GM21717 (cell line): ENCODE measurements at regions not wholly inside any gene's neighbourhood (a gene's known extent, or its start where the extent isn't known, plus 50 kb on each side); places are given as distances from the start of the nearest gene placed in this dataset.

Experiments used
- ATAC-seq: cut with Tn5 transposase; IDR thresholded peaks from one replicate; pipeline ENCODE4 v1.9.1; 2021; ENCODE audit warnings: mild to moderate bottlenecking, moderate library complexity; ENCODE audit not compliant: unreplicated experiment

- no peak for ATAC-seq
Measured at GRCh38 chrX:69365755-69366154, 138.4 kb upstream of the NALF2 start.

- no peak for ATAC-seq
Measured at GRCh38 chrX:69365349-69365748, 138.8 kb upstream of the NALF2 start.

- ATAC-seq: no peak
Measured at GRCh38 chrX:69362856-69363255, 141.3 kb upstream of the NALF2 start.

- ATAC-seq: no peak
Measured at GRCh38 chrX:69362354-69362753, 141.8 kb upstream of the NALF2 start.

- ATAC-seq: no peak
Measured at GRCh38 chrX:69361311-69361845, 142.7 kb upstream of the NALF2 start.

- ATAC-seq: no peak
Measured at GRCh38 chrX:69357317-69357716, 146.8 kb upstream of the NALF2 start.

GRCh38 chrX:69324851-69325250, 159.6 kb upstream of the PJA1 start:
- ATAC-seq: no peak

GRCh38 chrX:69323786-69324720, 158.8 kb upstream of the PJA1 start:
- no peak for ATAC-seq

GRCh38 chrX:69321789-69322188, 156.5 kb upstream of the PJA1 start:
- ATAC-seq: no peak

- ATAC-seq: no peak
Measured at GRCh38 chrX:69321006-69321655, 155.9 kb upstream of the PJA1 start.

GRCh38 chrX:69320116-69320515, 154.9 kb upstream of the PJA1 start:
- ATAC-seq: no peak

GRCh38 chrX:69319376-69319775, 154.1 kb upstream of the PJA1 start:
- no peak for ATAC-seq

GRCh38 chrX:69318651-69319340, 153.5 kb upstream of the PJA1 start:
- ATAC-seq: no peak

GRCh38 chrX:69317721-69318120, 152.5 kb upstream of the PJA1 start:
- ATAC-seq: no peak

- no peak for ATAC-seq
Measured at GRCh38 chrX:69314436-69315348, 149.4 kb upstream of the PJA1 start.

GRCh38 chrX:69313617-69314290, 148.5 kb upstream of the PJA1 start:
- no peak for ATAC-seq

GRCh38 chrX:69311936-69312670, 146.8 kb upstream of the PJA1 start:
- no peak for ATAC-seq

GRCh38 chrX:69309074-69309792, 144.0 kb upstream of the PJA1 start:
- no peak for ATAC-seq
